WTC11 (cell line): ENCODE measurements at regions not wholly inside any gene's neighbourhood (a gene's known extent, or its start where the extent isn't known, plus 50 kb on each side); places are given as distances from the start of the nearest gene placed in this dataset.

Experiments used
- CREM ChIP-seq: sonication (generic); formaldehyde crosslinking; IDR thresholded peaks from 2 replicates; pipeline ENCODE4 v1.8.1; 2022; ENCODE audit warnings: mild to moderate bottlenecking, missing genetic modification reagents, moderate library complexity
- CTCF ChIP-seq: fragments of 200-600 bp; IDR thresholded peaks from 2 replicates; pipeline ENCODE4 v1.8.0; 2022; ENCODE audit warnings: antibody characterized with exemption
- FOXJ3 ChIP-seq: sonication (generic); formaldehyde crosslinking; IDR thresholded peaks from 2 replicates; pipeline ENCODE4 v1.9.0; 2021; ENCODE audit warnings: missing genetic modification reagents, mild to moderate bottlenecking, borderline replicate concordance
- IRF2 ChIP-seq: sonication (generic); formaldehyde crosslinking; IDR thresholded peaks from 2 replicates; pipeline ENCODE4 v1.8.0; 2022; ENCODE audit warnings: low read depth, missing genetic modification reagents, borderline replicate concordance
- JUN ChIP-seq: sonication (generic); formaldehyde crosslinking; IDR thresholded peaks from 2 replicates; pipeline ENCODE4 v1.8.0; 2023; ENCODE audit warnings: mild to moderate bottlenecking, missing genetic modification reagents
- MAX ChIP-seq: sonication (generic); formaldehyde crosslinking; IDR thresholded peaks from 2 replicates; pipeline ENCODE4 v1.8.0; 2022; ENCODE audit warnings: mild to moderate bottlenecking, missing genetic modification reagents
- NFE2L1 ChIP-seq: sonication (generic); formaldehyde crosslinking; IDR thresholded peaks from 2 replicates; pipeline ENCODE4 v1.8.1; 2023; ENCODE audit warnings: missing genetic modification reagents
- NR1H2 ChIP-seq: sonication (generic); formaldehyde crosslinking; IDR thresholded peaks from 2 replicates; pipeline ENCODE4 v1.9.0; 2021; ENCODE audit warnings: mild to moderate bottlenecking, moderate library complexity, missing genetic modification reagents
- ZBTB21 ChIP-seq: sonication (generic); formaldehyde crosslinking; IDR thresholded peaks from 2 replicates; pipeline ENCODE4 v1.8.1; 2023; ENCODE audit warnings: mild to moderate bottlenecking, missing genetic modification reagents, borderline replicate concordance
- ZNF219 ChIP-seq: sonication (generic); formaldehyde crosslinking; IDR thresholded peaks from 2 replicates; pipeline ENCODE4 v1.8.0; 2023; ENCODE audit warnings: missing genetic modification reagents, mild to moderate bottlenecking, borderline replicate concordance
- TF ChIP-seq, protein P1 (sequence below): sonication (generic); formaldehyde crosslinking; IDR thresholded peaks from 2 replicates; pipeline ENCODE4 v1.8.1; 2023; ENCODE audit warnings: mild to moderate bottlenecking, missing genetic modification reagents, moderate library complexity
- TF ChIP-seq, protein P2 (sequence below): sonication (generic); formaldehyde crosslinking; IDR thresholded peaks from 2 replicates; pipeline ENCODE4 v1.8.1; 2023; ENCODE audit warnings: mild to moderate bottlenecking, missing genetic modification reagents

DNA sequence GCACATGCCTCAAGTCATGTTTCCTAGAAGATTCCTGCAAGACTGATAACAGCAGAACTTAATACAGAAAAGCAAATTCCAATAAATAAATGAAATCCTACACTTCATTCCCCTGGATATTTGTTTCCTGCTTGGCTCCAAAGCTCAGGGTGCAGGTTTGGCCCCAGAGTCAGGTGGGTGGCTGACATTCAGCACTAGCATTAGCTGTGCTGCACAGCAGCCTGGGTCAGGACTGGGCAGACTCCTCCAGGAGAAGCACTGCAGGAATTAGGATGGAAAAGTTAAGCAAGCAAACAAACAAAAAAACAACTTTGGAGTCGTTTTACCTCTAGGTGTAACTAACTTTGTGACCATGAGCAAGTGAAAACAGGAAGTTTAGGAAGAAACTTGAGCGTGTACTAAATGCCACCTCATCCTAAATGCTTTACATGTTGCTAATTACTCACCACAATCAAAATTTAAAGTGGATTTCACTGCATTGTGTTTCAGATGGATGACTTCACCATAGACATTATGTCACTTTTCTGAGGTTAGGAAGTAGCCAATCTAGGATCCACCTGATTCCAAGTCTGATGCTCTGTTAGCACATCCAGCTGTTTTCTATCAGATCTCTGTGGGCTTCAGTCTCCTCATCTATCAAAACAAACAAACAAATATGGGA lies 239.4 kb downstream of the C7orf25 start:
- TF ChIP-seq CTCF: no peak
- no peak for TF ChIP-seq ZBTB21 (CRISPR knock-in tag)
- no peak for TF ChIP-seq FOXJ3 (CRISPR knock-in tag)
- TF ChIP-seq, protein P1, sequence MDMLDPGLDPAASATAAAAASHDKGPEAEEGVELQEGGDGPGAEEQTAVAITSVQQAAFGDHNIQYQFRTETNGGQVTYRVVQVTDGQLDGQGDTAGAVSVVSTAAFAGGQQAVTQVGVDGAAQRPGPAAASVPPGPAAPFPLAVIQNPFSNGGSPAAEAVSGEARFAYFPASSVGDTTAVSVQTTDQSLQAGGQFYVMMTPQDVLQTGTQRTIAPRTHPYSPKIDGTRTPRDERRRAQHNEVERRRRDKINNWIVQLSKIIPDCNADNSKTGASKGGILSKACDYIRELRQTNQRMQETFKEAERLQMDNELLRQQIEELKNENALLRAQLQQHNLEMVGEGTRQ (CRISPR knock-in tag): no peak
- no peak for TF ChIP-seq ZNF219 (CRISPR knock-in tag)
- no peak for TF ChIP-seq CREM (CRISPR knock-in tag)
- no peak for TF ChIP-seq IRF2 (CRISPR knock-in tag)
- TF ChIP-seq MAX (CRISPR knock-in tag): no peak
- no peak for TF ChIP-seq NR1H2 (CRISPR knock-in tag)
- no peak for TF ChIP-seq JUN
- no peak for TF ChIP-seq NFE2L1 (CRISPR knock-in tag)
- TF ChIP-seq, protein P2, sequence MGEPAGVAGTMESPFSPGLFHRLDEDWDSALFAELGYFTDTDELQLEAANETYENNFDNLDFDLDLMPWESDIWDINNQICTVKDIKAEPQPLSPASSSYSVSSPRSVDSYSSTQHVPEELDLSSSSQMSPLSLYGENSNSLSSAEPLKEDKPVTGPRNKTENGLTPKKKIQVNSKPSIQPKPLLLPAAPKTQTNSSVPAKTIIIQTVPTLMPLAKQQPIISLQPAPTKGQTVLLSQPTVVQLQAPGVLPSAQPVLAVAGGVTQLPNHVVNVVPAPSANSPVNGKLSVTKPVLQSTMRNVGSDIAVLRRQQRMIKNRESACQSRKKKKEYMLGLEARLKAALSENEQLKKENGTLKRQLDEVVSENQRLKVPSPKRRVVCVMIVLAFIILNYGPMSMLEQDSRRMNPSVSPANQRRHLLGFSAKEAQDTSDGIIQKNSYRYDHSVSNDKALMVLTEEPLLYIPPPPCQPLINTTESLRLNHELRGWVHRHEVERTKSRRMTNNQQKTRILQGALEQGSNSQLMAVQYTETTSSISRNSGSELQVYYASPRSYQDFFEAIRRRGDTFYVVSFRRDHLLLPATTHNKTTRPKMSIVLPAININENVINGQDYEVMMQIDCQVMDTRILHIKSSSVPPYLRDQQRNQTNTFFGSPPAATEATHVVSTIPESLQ: no peak
